Activated naive CD4-positive, alpha-beta T cell treated with anti-CD3 and anti-CD28 coated beads, Interleukin-2, amount 50 U/mL, for 72 hours (primary cell): ENCODE measurements at regions not wholly inside any gene's neighbourhood (a gene's known extent, or its start where the extent isn't known, plus 50 kb on each side); places are given as distances from the start of the nearest gene placed in this dataset.
"Not testable (repeated sequence)": the region's sequence is repeated elsewhere in the genome, so short reads cannot be mapped to it uniquely, and the experiment has no call there.

Source experiments
- ATAC-seq, 2 donors: fragments of 150-1000 bp; cut with Tn5 transposase; 2 replicates each; pipeline ENCODE4 v1.10.0; 2021; ENCODE audit warnings: mild to moderate bottlenecking in 2 of 2, moderate library complexity in 2 of 2
- DNase-seq, 2 donors: peaks; one replicate each; pipeline ENCODE4 v3.0.0; 2021 to 2022; ENCODE audit warnings: low spot score in 2 of 2
- H3K27ac Mint-ChIP-seq, 2 donors: one replicate each; pipeline ENCODE4 v1.8.0; 2022; ENCODE audit warnings: mild to moderate bottlenecking in 2 of 2, mixed read lengths in 2 of 2
- H3K36me3 Mint-ChIP-seq, 2 donors: one replicate each; pipeline ENCODE4 v1.8.0; 2022; ENCODE audit warnings: mixed read lengths in 2 of 2
- H3K9me3 Mint-ChIP-seq, 2 donors: one replicate each; pipeline ENCODE4 v1.8.0; 2022; ENCODE audit warnings: mixed read lengths in 2 of 2

- not testable (repeated sequence) for H3K36me3 Mint-ChIP-seq, DNase-seq, H3K9me3 Mint-ChIP-seq, H3K27ac Mint-ChIP-seq
- ATAC-seq: peak in 1 of 2 donors; percentile 24
These were observed 85.1 kb downstream of the USP18 start for GRCh38 chr22:18234926-18235619.

GRCh38 chr22:18237402-18237801, 87.4 kb downstream of the USP18 start:
- DNase-seq, ATAC-seq, H3K27ac Mint-ChIP-seq, H3K36me3 Mint-ChIP-seq, H3K9me3 Mint-ChIP-seq: not testable (repeated sequence)
